SU-DHL-6 (cell line): ENCODE measurements at regions not wholly inside any gene's neighbourhood (a gene's known extent, or its start where the extent isn't known, plus 50 kb on each side); places are given as distances from the start of the nearest gene placed in this dataset.

Experiments
- H2AFZ ChIP-seq: fragments of 200-600 bp; sonication (generic); 2 replicates; pipeline ENCODE4 v1.6.1; 2014; ENCODE audit warnings: low read depth, mild to moderate bottlenecking, moderate library complexity, mixed read lengths, antibody characterized with exemption, low read length; ENCODE audit not compliant: severe bottlenecking
- H3F3A ChIP-seq: fragments of 200-600 bp; shearing (Covaris generic); 2 replicates; pipeline ENCODE4 v1.6.0; 2016; ENCODE audit warnings: antibody characterized with exemption, mild to moderate bottlenecking; ENCODE audit not compliant: insufficient read depth
- H3K27ac ChIP-seq: fragments of 200-600 bp; sonication (generic); 2 replicates; pipeline ENCODE4 v1.5.1; 2016; ENCODE audit warnings: low read depth, mild to moderate bottlenecking, low read length, moderate library complexity, mixed read lengths
- H3K27me3 ChIP-seq: fragments of 200-600 bp; sonication (generic), shearing (Covaris generic); 2 replicates; pipeline ENCODE4 v1.6.0; 2014; ENCODE audit warnings: mild to moderate bottlenecking, low read length
- H3K36me3 ChIP-seq: fragments of 200-600 bp; sonication (generic); 2 replicates; pipeline ENCODE4 v1.6.1; 2014; ENCODE audit warnings: mild to moderate bottlenecking, low read length, mixed read lengths
- H3K4me2 ChIP-seq: fragments of 300-600, 200-600 bp; shearing (Covaris generic), sonication (generic); 2 replicates; pipeline ENCODE4 v1.6.0; 2014; ENCODE audit warnings: low read length, low read depth, mild to moderate bottlenecking; ENCODE audit not compliant: poor library complexity, severe bottlenecking
- H3K4me3 ChIP-seq: fragments of 200-600 bp; sonication (generic); 2 replicates; pipeline ENCODE4 v1.5.1; 2014; ENCODE audit warnings: antibody characterized with exemption, low read length, mild to moderate bottlenecking, mixed read lengths; ENCODE audit not compliant: insufficient read depth, poor library complexity, severe bottlenecking
- H3K79me2 ChIP-seq: fragments of 200-600 bp; sonication (generic); 2 replicates; pipeline ENCODE4 v1.6.1; 2014; ENCODE audit warnings: mild to moderate bottlenecking, low read length, moderate library complexity; ENCODE audit not compliant: insufficient read depth
- H3K9ac ChIP-seq: fragments of 200-600 bp; sonication (generic); 2 replicates; pipeline ENCODE4 v1.7.0; 2014; ENCODE audit warnings: mild to moderate bottlenecking, low read length
- H3K9me2 ChIP-seq: fragments of 200-600 bp; sonication (generic); replicated peaks from 2 replicates; pipeline ENCODE4 v1.6.1; 2014; ENCODE audit warnings: low read length; ENCODE audit not compliant: insufficient read depth
- H3K9me3 ChIP-seq: fragments of 200-600 bp; sonication (generic); 2 replicates; pipeline ENCODE4 v1.6.1; 2014; ENCODE audit warnings: low read length, mixed read lengths; ENCODE audit not compliant: insufficient read depth
- H4K20me1 ChIP-seq: fragments of 200-600 bp; sonication (generic); 2 replicates; pipeline ENCODE4 v1.6.1; 2014; ENCODE audit warnings: low read depth, mild to moderate bottlenecking, antibody characterized with exemption, low read length, moderate library complexity, mixed read lengths
- EZH2phosphoT487 ChIP-seq: fragments of 200-600 bp; sonication (generic), shearing (Covaris generic); conservative IDR thresholded peaks from 2 replicates; pipeline ENCODE4 v1.6.1; 2018; ENCODE audit warnings: mild to moderate bottlenecking, antibody characterized with exemption, low read length, moderate library complexity, mixed read lengths
- TF ChIP-seq, protein P1 (sequence below): fragments of 200-600 bp; sonication (generic); IDR thresholded peaks from one replicate; pipeline ENCODE4 v1.5.1; 2017; ENCODE audit warnings: antibody characterized with exemption, mild to moderate bottlenecking, low read length, moderate library complexity; ENCODE audit not compliant: insufficient read depth, poor library complexity, severe bottlenecking

DNA sequence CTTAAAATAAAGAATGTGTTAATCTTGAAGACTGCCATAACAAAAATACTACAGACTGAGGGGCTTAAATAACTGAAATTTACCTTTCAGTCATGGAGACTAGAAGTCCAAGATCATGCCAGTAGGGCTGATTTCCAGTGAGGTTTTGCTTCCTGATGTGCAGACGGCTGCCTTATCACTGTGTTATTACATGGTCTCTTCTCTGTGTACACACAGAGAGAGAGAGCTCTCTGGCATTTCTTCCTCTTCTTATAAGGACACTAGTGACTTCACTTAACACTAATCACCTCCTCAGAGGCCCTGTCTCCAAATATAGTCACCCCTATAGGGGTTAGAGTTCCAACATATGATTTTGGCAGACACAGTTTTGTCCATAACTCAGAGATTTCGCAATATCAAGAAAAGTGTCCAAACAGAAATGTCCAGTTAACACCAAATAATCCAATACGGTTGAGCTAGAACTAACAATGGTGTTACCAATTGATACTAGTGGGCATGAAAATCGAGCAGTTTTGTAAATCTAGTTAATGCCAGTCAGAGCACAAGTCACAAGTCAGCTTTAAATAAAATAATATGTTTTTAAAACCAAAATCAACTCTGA is 399.8 kb downstream of the ADCYAP1 start:
- TF ChIP-seq, protein P1, sequence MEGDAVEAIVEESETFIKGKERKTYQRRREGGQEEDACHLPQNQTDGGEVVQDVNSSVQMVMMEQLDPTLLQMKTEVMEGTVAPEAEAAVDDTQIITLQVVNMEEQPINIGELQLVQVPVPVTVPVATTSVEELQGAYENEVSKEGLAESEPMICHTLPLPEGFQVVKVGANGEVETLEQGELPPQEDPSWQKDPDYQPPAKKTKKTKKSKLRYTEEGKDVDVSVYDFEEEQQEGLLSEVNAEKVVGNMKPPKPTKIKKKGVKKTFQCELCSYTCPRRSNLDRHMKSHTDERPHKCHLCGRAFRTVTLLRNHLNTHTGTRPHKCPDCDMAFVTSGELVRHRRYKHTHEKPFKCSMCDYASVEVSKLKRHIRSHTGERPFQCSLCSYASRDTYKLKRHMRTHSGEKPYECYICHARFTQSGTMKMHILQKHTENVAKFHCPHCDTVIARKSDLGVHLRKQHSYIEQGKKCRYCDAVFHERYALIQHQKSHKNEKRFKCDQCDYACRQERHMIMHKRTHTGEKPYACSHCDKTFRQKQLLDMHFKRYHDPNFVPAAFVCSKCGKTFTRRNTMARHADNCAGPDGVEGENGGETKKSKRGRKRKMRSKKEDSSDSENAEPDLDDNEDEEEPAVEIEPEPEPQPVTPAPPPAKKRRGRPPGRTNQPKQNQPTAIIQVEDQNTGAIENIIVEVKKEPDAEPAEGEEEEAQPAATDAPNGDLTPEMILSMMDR: no peak
- TF ChIP-seq EZH2phosphoT487: no peak
- no peak overlapping the region for H3K4me2 ChIP-seq
- no peak overlapping the region for H3K9ac ChIP-seq
- H3K27me3 ChIP-seq: no peaks in the 10 kb centered on the region
- H3K36me3 ChIP-seq: no peaks in the 10 kb centered on the region
- H3F3A ChIP-seq: no peaks in the 10 kb centered on the region
- H3K9me2 ChIP-seq: no peaks in the 10 kb centered on the region
- no peak overlapping the region for H2AFZ ChIP-seq
- H3K4me3 ChIP-seq: no peak overlapping the region
- no peaks in the 10 kb centered on the region for H3K79me2 ChIP-seq
- H3K9me3 ChIP-seq: no peaks in the 10 kb centered on the region
- no peak overlapping the region for H3K27ac ChIP-seq
- H4K20me1 ChIP-seq: no peaks in the 10 kb centered on the region

GRCh38 chr18:1306641-1307040 is 402.0 kb downstream of the ADCYAP1 start:
- H3K9ac ChIP-seq: no peak overlapping the region
- H3K9me2 ChIP-seq: no peaks in the 10 kb centered on the region
- H3K9me3 ChIP-seq: no peaks in the 10 kb centered on the region
- H2AFZ ChIP-seq: no peak overlapping the region
- no peaks in the 10 kb centered on the region for H3K27me3 ChIP-seq
- TF ChIP-seq EZH2phosphoT487: no peak
- TF ChIP-seq, protein P1: no peak
- H3K36me3 ChIP-seq: no peaks in the 10 kb centered on the region
- H3K79me2 ChIP-seq: no peaks in the 10 kb centered on the region
- H3F3A ChIP-seq: no peaks in the 10 kb centered on the region
- H4K20me1 ChIP-seq: no peaks in the 10 kb centered on the region
- no peak overlapping the region for H3K4me2 ChIP-seq
- no peak overlapping the region for H3K27ac ChIP-seq
- H3K4me3 ChIP-seq: no peak overlapping the region

DNA sequence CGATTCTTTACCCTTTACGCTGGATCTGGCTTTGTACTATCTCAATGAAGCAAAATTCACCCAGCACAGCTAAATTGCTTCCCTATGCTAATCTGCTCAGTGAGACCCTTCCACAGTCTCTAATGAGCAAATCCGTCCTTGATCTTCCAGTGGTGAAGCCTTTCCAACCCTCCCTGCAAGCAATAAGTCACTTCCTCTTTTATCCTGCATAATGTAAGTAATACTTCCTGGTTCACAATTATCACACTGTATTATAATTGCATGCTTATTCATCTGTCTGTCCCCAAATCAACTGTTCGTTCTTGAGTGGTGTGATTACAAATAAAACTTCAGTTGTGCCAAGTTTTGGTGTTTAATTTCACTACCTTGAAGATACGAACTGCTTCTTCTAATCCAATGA is 404.0 kb downstream of the ADCYAP1 start:
- TF ChIP-seq, protein P1: no peak
- TF ChIP-seq EZH2phosphoT487: no peak
- no peaks in the 10 kb centered on the region for H3K79me2 ChIP-seq

More for the DNA sequence above, 404.0 kb downstream of the ADCYAP1 start:
- no peaks in the 10 kb centered on the region for H4K20me1 ChIP-seq
- no peaks in the 10 kb centered on the region for H3K9me2 ChIP-seq
- no peak overlapping the region for H3K4me2 ChIP-seq
- no peak overlapping the region for H3K4me3 ChIP-seq
- no peak overlapping the region for H3K9ac ChIP-seq
- no peak overlapping the region for H3K27ac ChIP-seq
- no peaks in the 10 kb centered on the region for H3F3A ChIP-seq
- no peaks in the 10 kb centered on the region for H3K9me3 ChIP-seq
- H2AFZ ChIP-seq: no peak overlapping the region
- H3K36me3 ChIP-seq: no peaks in the 10 kb centered on the region
- no peaks in the 10 kb centered on the region for H3K27me3 ChIP-seq
